ENCODE measurements at regions not wholly inside any gene's neighbourhood (a gene's known extent, or its start where the extent isn't known, plus 50 kb on each side); places are given as distances from the start of the nearest gene placed in this dataset.

GRCh38 chr4:175499735-175500352 lies 312.2 kb downstream of the GPM6A start:
- Mint-ChIP-seq H3K36me3 (ENCODE audit: low read depth) (no peaks in the 10 kb centered on the region), H3K27me3 (ENCODE audit: insufficient read depth) (no peaks in the 10 kb centered on the region), H3K27ac (no peak overlapping the region), H3K4me3 (no peak overlapping the region), H3K9me3 (peaks cover 15% of the 10 kb centered on the region), H3K4me1 (ENCODE audit: low read depth) (no peaks in the 10 kb centered on the region)
- DNase-seq (ENCODE audit: low spot score) = no peak
- intact Hi-C loops (cut with micrococcal nuclease) = no loop called here

GRCh38 chr4:175504318-175504717 lies 307.7 kb downstream of the GPM6A start:
- H3K4me1 Mint-ChIP-seq (ENCODE audit: low read depth) = no peaks in the 10 kb centered on the region
- no peak overlapping the region for H3K4me3 Mint-ChIP-seq
- peaks cover 15% of the 10 kb centered on the region for H3K9me3 Mint-ChIP-seq
- no peak for DNase-seq (ENCODE audit: low spot score)
- no peaks in the 10 kb centered on the region for H3K36me3 Mint-ChIP-seq (ENCODE audit: low read depth)
- intact Hi-C loops (cut with micrococcal nuclease) = no loop called here
- no peaks in the 10 kb centered on the region for H3K27me3 Mint-ChIP-seq (ENCODE audit: insufficient read depth)
- no peak overlapping the region for H3K27ac Mint-ChIP-seq

GRCh38 chr4:175509320-175509719 lies 302.7 kb downstream of the GPM6A start:
- H3K36me3 Mint-ChIP-seq (ENCODE audit: low read depth) = no peaks in the 10 kb centered on the region
- no peaks in the 10 kb centered on the region for H3K27me3 Mint-ChIP-seq (ENCODE audit: insufficient read depth)
- no peaks in the 10 kb centered on the region for H3K9me3 Mint-ChIP-seq
- no peak overlapping the region for H3K4me3 Mint-ChIP-seq
- intact Hi-C loops (cut with micrococcal nuclease) = no loop called here
- H3K27ac Mint-ChIP-seq = no peak overlapping the region
- no peaks in the 10 kb centered on the region for H3K4me1 Mint-ChIP-seq (ENCODE audit: low read depth)
- DNase-seq (ENCODE audit: low spot score) = no peak

GRCh38 chr4:175511861-175512260 lies 300.2 kb downstream of the GPM6A start:
- Mint-ChIP-seq H3K4me1 (ENCODE audit: low read depth) (no peaks in the 10 kb centered on the region), H3K9me3 (no peaks in the 10 kb centered on the region), H3K4me3 (no peak overlapping the region), H3K27ac (no peak overlapping the region), H3K27me3 (ENCODE audit: insufficient read depth) (no peaks in the 10 kb centered on the region), H3K36me3 (ENCODE audit: low read depth) (no peaks in the 10 kb centered on the region)
- no peak for DNase-seq (ENCODE audit: low spot score)
- intact Hi-C loops (cut with micrococcal nuclease) = no loop called here

GRCh38 chr4:175514174-175514573 lies 297.9 kb downstream of the GPM6A start:
- Mint-ChIP-seq H3K9me3 (no peaks in the 10 kb centered on the region), H3K36me3 (ENCODE audit: low read depth) (no peaks in the 10 kb centered on the region), H3K4me3 (no peak overlapping the region), H3K4me1 (ENCODE audit: low read depth) (no peaks in the 10 kb centered on the region), H3K27ac (no peak overlapping the region), H3K27me3 (ENCODE audit: insufficient read depth) (no peaks in the 10 kb centered on the region)
- DNase-seq (ENCODE audit: low spot score) = no peak
- intact Hi-C loops (cut with micrococcal nuclease) = no loop called here

GRCh38 chr4:175530655-175531054 lies 281.4 kb downstream of the GPM6A start:
- Mint-ChIP-seq H3K4me1 (ENCODE audit: low read depth) (no peaks in the 10 kb centered on the region), H3K4me3 (no peak overlapping the region), H3K27me3 (ENCODE audit: insufficient read depth) (no peaks in the 10 kb centered on the region), H3K36me3 (ENCODE audit: low read depth) (no peaks in the 10 kb centered on the region), H3K27ac (no peak overlapping the region), H3K9me3 (peaks cover 3% of the 10 kb centered on the region)
- DNase-seq (ENCODE audit: low spot score) = no peak
- intact Hi-C loops (cut with micrococcal nuclease) = loop anchor here (10.0 kb wide), 1 partner anchor 766 kb away; no protein-coding TSS in a partner anchor

- Mint-ChIP-seq H3K4me3 (no peak overlapping the region), H3K27me3 (ENCODE audit: insufficient read depth) (no peaks in the 10 kb centered on the region), H3K4me1 (ENCODE audit: low read depth) (no peaks in the 10 kb centered on the region), H3K9me3 (peaks cover 3% of the 10 kb centered on the region), H3K36me3 (ENCODE audit: low read depth) (no peaks in the 10 kb centered on the region), H3K27ac (no peak overlapping the region)
- no peak for DNase-seq (ENCODE audit: low spot score)
- intact Hi-C loops (cut with micrococcal nuclease) = loop anchor here (10.0 kb wide), 1 partner anchor 767 kb away; no protein-coding TSS in a partner anchor
These were observed 280.5 kb downstream of the GPM6A start for GRCh38 chr4:175531405-175532091.

- no peak for DNase-seq (ENCODE audit: low spot score)
- no peak overlapping the region for H3K27ac Mint-ChIP-seq
- no peak overlapping the region for H3K4me3 Mint-ChIP-seq
- H3K4me1 Mint-ChIP-seq (ENCODE audit: low read depth) = no peaks in the 10 kb centered on the region
- intact Hi-C loops (cut with micrococcal nuclease) = loop anchor here (10.0 kb wide), 1 partner anchor 772 kb away; no protein-coding TSS in a partner anchor
- no peaks in the 10 kb centered on the region for H3K36me3 Mint-ChIP-seq (ENCODE audit: low read depth)
- H3K27me3 Mint-ChIP-seq (ENCODE audit: insufficient read depth) = no peaks in the 10 kb centered on the region
- H3K9me3 Mint-ChIP-seq = peaks cover under 1% of the 10 kb centered on the region
These were observed 275.1 kb downstream of the GPM6A start for GRCh38 chr4:175536852-175537453.

- no peak overlapping the region for H3K27ac Mint-ChIP-seq
- no peaks in the 10 kb centered on the region for H3K4me1 Mint-ChIP-seq (ENCODE audit: low read depth)
- no peaks in the 10 kb centered on the region for H3K27me3 Mint-ChIP-seq (ENCODE audit: insufficient read depth)
- no peak for DNase-seq (ENCODE audit: low spot score)
- intact Hi-C loops (cut with micrococcal nuclease) = loop anchor here (10.0 kb wide), 1 partner anchor 775 kb away; no protein-coding TSS in a partner anchor
- no peaks in the 10 kb centered on the region for H3K36me3 Mint-ChIP-seq (ENCODE audit: low read depth)
- no peak overlapping the region for H3K4me3 Mint-ChIP-seq
- no peaks in the 10 kb centered on the region for H3K9me3 Mint-ChIP-seq
These were observed 272.6 kb downstream of the GPM6A start for GRCh38 chr4:175539498-175539897.

GRCh38 chr4:175540151-175540550 lies 271.9 kb downstream of the GPM6A start:
- no peak overlapping the region for H3K4me3 Mint-ChIP-seq
- H3K9me3 Mint-ChIP-seq = no peaks in the 10 kb centered on the region
- no peaks in the 10 kb centered on the region for H3K36me3 Mint-ChIP-seq (ENCODE audit: low read depth)
- no peak for DNase-seq (ENCODE audit: low spot score)
- H3K27ac Mint-ChIP-seq = no peak overlapping the region
- no peaks in the 10 kb centered on the region for H3K4me1 Mint-ChIP-seq (ENCODE audit: low read depth)
- intact Hi-C loops (cut with micrococcal nuclease) = no loop called here
- H3K27me3 Mint-ChIP-seq (ENCODE audit: insufficient read depth) = no peaks in the 10 kb centered on the region

- no peak for DNase-seq (ENCODE audit: low spot score)
- Mint-ChIP-seq H3K36me3 (ENCODE audit: low read depth) (no peaks in the 10 kb centered on the region), H3K4me1 (ENCODE audit: low read depth) (no peaks in the 10 kb centered on the region), H3K27me3 (ENCODE audit: insufficient read depth) (no peaks in the 10 kb centered on the region), H3K27ac (no peak overlapping the region), H3K9me3 (no peaks in the 10 kb centered on the region), H3K4me3 (no peak overlapping the region)
- intact Hi-C loops (cut with micrococcal nuclease) = no loop called here
These were observed 271.3 kb downstream of the GPM6A start for GRCh38 chr4:175540732-175541131.

GRCh38 chr4:175542786-175543185 lies 269.3 kb downstream of the GPM6A start:
- Mint-ChIP-seq H3K27ac (no peak overlapping the region), H3K36me3 (ENCODE audit: low read depth) (no peaks in the 10 kb centered on the region), H3K4me1 (ENCODE audit: low read depth) (no peaks in the 10 kb centered on the region), H3K9me3 (no peaks in the 10 kb centered on the region), H3K27me3 (ENCODE audit: insufficient read depth) (no peaks in the 10 kb centered on the region), H3K4me3 (no peak overlapping the region)
- intact Hi-C loops (cut with micrococcal nuclease) = no loop called here
- no peak for DNase-seq (ENCODE audit: low spot score)

GRCh38 chr4:175559126-175559525 lies 252.9 kb downstream of the GPM6A start:
- Mint-ChIP-seq H3K27ac (no peak overlapping the region), H3K9me3 (no peaks in the 10 kb centered on the region), H3K4me1 (ENCODE audit: low read depth) (no peaks in the 10 kb centered on the region), H3K27me3 (ENCODE audit: insufficient read depth) (no peaks in the 10 kb centered on the region), H3K4me3 (no peak overlapping the region), H3K36me3 (ENCODE audit: low read depth) (no peaks in the 10 kb centered on the region)
- no peak for DNase-seq (ENCODE audit: low spot score)
- intact Hi-C loops (cut with micrococcal nuclease) = no loop called here

Data from activated T-helper 1 cell treated with anti-CD3 and anti-CD28 coated beads, Interleukin-12 subunit alpha, Interleukin-12 subunit beta, Interleukin-2, Interleukin-4 antibody, amounts not matched to agents 30 ng/mL and 10 ng/mL and 1 ng/mL, durations not matched to agents 14 hours and 24 hours and 36 hours (primary cell).